Adipose tissue (tissue), 3 donors: ENCODE measurements at regions not wholly inside any gene's neighbourhood (a gene's known extent, or its start where the extent isn't known, plus 50 kb on each side); places are given as distances from the start of the nearest gene placed in this dataset.
"Not testable (repeated sequence)": the region's sequence is repeated elsewhere in the genome, so short reads cannot be mapped to it uniquely, and the experiment has no call there.

Experiments used
- H3K27ac ChIP-seq: one replicate; pipeline ENCODE4 v1.5.1; 2013; ENCODE audit warnings: low read depth, low read length
- WGBS, 3 donors: extraction: QIAGEN DNeasy Blood & Tissue Kit; methylation state at CpG; one replicate each; pipeline ENCODE4 v1.1.7; 2013; 5-methylcytosine and 5-hydroxymethylcytosine counted together
- donor health status: healthy with polysubstance abuse.
- donor health status: Bipolar disorder and iron deficiency.
- donor health status: healthy.

- 47 to 81% (median 79%) methylated on average over 12 of the region's 12 CpGs for WGBS, 3 donors
- no peak overlapping the region for H3K27ac ChIP-seq
These were observed 63.8 kb downstream of the TNFAIP2 start for GRCh38 chr14:103186909-103187586.

- 93 to 95% (median 95%) methylated on average over 4 of the region's 4 CpGs for WGBS, 3 donors
- H3K27ac ChIP-seq, result no peak overlapping the region
These were observed 64.7 kb downstream of the TNFAIP2 start for GRCh38 chr14:103187911-103188310.

- H3K27ac ChIP-seq, result no peak overlapping the region
- 2 to 3% (median 2%) methylated on average over 59 to 67 of the region's 67 CpGs for WGBS, 3 donors
These were observed 65.7 kb downstream of the TNFAIP2 start for GRCh38 chr14:103188810-103189480.

GRCh38 chr14:103189481-103190470, 66.5 kb downstream of the TNFAIP2 start:
- no peak overlapping the region for H3K27ac ChIP-seq
- WGBS, 3 donors, result 50 to 80% (median 53%) methylated on average over 26 to 48 of the region's 48 CpGs

- WGBS, 3 donors, result 84 to 87% (median 87%) methylated on average over 11 of the region's 11 CpGs
- no peak overlapping the region for H3K27ac ChIP-seq
These were observed 67.5 kb downstream of the TNFAIP2 start for GRCh38 chr14:103190741-103191140.

GRCh38 chr14:103191844-103192243, 68.6 kb downstream of the TNFAIP2 start:
- H3K27ac ChIP-seq, result no peak overlapping the region
- WGBS, 3 donors, result 46 to 52% (median 49%) methylated on average over 3 of the region's 3 CpGs

- H3K27ac ChIP-seq, result no peak overlapping the region
- WGBS, 3 donors, result 58 to 69% (median 63%) methylated on average over 7 of the region's 7 CpGs
These were observed 69.1 kb downstream of the TNFAIP2 start for GRCh38 chr14:103192246-103192840.

- not testable (repeated sequence) for H3K27ac ChIP-seq
- 75 to 93% (median 77%) methylated on average over 4 of the region's 4 CpGs for WGBS, 3 donors
These were observed 69.6 kb downstream of the TNFAIP2 start for GRCh38 chr14:103192861-103193260.

- WGBS, 3 donors, result 89 to 94% (median 90%) methylated on average over 10 of the region's 10 CpGs
- not testable (repeated sequence) for H3K27ac ChIP-seq
These were observed 70.2 kb downstream of the TNFAIP2 start for GRCh38 chr14:103193491-103193890.

- H3K27ac ChIP-seq, result no peak overlapping the region
- 77 to 90% (median 81%) methylated on average over 14 to 16 of the region's 16 CpGs for WGBS, 3 donors
These were observed 71.2 kb downstream of the TNFAIP2 start for GRCh38 chr14:103194256-103195045.

- WGBS, 3 donors, result 92 to 94% (median 92%) methylated on average over 21 to 22 of the region's 22 CpGs
- H3K27ac ChIP-seq, result no peak overlapping the region
These were observed 72.8 kb downstream of the TNFAIP2 start for GRCh38 chr14:103195828-103196615.

GRCh38 chr14:103196716-103197115, 73.5 kb downstream of the TNFAIP2 start:
- H3K27ac ChIP-seq, result no peak overlapping the region
- WGBS, 3 donors, result 78 to 91% (median 91%) methylated on average over 11 of the region's 11 CpGs

- 51 to 55% (median 51%) methylated on average over 14 of the region's 14 CpGs for WGBS, 3 donors
- peak overlapping the region; percentile 52 for H3K27ac ChIP-seq
These were observed 75.2 kb downstream of the TNFAIP2 start for GRCh38 chr14:103198131-103199105.

GRCh38 chr14:103199124-103199523, 75.9 kb downstream of the TNFAIP2 start:
- peak overlapping the region; percentile 52 for H3K27ac ChIP-seq
- WGBS, 3 donors, result 54 to 67% (median 63%) methylated on average over 6 of the region's 6 CpGs

GRCh38 chr14:103201801-103202200, 78.5 kb downstream of the TNFAIP2 start:
- 69 to 76% (median 71%) methylated on average over 6 of the region's 6 CpGs for WGBS, 3 donors
- no peak overlapping the region for H3K27ac ChIP-seq
